Lower leg skin (tissue), 3 donors: ENCODE measurements at regions not wholly inside any gene's neighbourhood (a gene's known extent, or its start where the extent isn't known, plus 50 kb on each side); places are given as distances from the start of the nearest gene placed in this dataset.
"Not testable (repeated sequence)": the region's sequence is repeated elsewhere in the genome, so short reads cannot be mapped to it uniquely, and the experiment has no call there.

ENCODE experiments used
- POLR2A ChIP-seq, 2 donors: fragments of 450-650 bp; IDR thresholded peaks; one replicate each; pipeline ENCODE4 v1.6.1; 2016 to 2017; ENCODE audit warnings: antibody characterized with exemption in 2 of 2, mild to moderate bottlenecking in 1 of 2, moderate library complexity in 1 of 2
- TF ChIP-seq, protein P1 (sequence below), 3 donors: fragments of 450-650 bp; IDR thresholded peaks; one replicate each; pipeline ENCODE4 v1.5.1; 2016; ENCODE audit warnings: antibody characterized with exemption in 3 of 3, mild to moderate bottlenecking in 3 of 3, moderate library complexity in 2 of 3

DNA sequence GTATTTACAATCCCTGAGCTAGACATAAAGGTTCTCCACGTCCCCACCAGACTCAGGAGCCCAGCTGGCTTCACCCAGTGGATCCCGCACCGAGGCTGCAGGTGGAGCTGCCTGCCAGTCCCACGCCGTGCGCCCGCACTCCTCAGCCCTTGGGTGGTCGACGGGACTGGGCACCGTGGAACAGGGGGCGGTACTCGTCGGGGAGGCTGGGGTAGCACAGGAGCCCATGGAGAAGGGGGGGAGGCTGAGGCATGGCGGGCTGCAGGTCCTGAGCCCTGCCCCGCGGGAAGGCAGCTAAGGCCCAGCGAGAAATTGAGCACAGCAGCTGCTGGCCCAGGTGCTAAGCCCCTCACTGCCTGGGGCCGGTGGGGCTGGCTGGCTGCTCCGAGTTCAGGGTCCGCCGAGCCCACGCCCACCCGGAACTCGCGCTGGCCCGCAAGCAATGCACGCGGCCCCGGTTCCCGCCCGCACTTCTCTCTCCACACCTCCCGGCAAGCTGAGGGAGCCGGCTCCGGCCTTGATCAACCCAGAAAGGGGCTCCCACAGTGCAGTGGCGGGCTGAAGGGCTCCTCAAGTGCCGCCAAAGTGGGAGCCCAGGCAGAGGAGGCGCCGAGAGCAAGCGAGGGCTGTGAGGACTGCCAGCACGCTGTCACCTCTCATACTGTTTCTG lies 347.4 kb downstream of the UBE2NL start:
- TF ChIP-seq, protein P1, sequence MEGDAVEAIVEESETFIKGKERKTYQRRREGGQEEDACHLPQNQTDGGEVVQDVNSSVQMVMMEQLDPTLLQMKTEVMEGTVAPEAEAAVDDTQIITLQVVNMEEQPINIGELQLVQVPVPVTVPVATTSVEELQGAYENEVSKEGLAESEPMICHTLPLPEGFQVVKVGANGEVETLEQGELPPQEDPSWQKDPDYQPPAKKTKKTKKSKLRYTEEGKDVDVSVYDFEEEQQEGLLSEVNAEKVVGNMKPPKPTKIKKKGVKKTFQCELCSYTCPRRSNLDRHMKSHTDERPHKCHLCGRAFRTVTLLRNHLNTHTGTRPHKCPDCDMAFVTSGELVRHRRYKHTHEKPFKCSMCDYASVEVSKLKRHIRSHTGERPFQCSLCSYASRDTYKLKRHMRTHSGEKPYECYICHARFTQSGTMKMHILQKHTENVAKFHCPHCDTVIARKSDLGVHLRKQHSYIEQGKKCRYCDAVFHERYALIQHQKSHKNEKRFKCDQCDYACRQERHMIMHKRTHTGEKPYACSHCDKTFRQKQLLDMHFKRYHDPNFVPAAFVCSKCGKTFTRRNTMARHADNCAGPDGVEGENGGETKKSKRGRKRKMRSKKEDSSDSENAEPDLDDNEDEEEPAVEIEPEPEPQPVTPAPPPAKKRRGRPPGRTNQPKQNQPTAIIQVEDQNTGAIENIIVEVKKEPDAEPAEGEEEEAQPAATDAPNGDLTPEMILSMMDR (IDR thresholded peaks at IDR 0.05): not testable (repeated sequence)
- TF ChIP-seq POLR2A (IDR thresholded peaks at IDR 0.05): not testable (repeated sequence)
